GM23338 (cell line): ENCODE measurements at regions not wholly inside any gene's neighbourhood (a gene's known extent, or its start where the extent isn't known, plus 50 kb on each side); places are given as distances from the start of the nearest gene placed in this dataset.

ENCODE experiments used
- POLR2AphosphoS5 ChIP-seq: IDR thresholded peaks from 2 replicates; pipeline ENCODE4 v1.6.1; 2016; ENCODE audit warnings: antibody characterized with exemption, low read depth
- TF ChIP-seq, protein P1 (sequence below), 2 experiments: fragments of 200-600 bp in 1 of 2; sonication (generic) in 1 of 2; conservative IDR thresholded peaks; 2 replicates each; pipeline versions ENCODE4 v1.5.1 to v1.6.1; 2016 to 2017; ENCODE audit warnings: antibody characterized with exemption in 2 of 2, low read depth in 2 of 2, mild to moderate bottlenecking in 2 of 2, moderate library complexity in 1 of 2

DNA sequence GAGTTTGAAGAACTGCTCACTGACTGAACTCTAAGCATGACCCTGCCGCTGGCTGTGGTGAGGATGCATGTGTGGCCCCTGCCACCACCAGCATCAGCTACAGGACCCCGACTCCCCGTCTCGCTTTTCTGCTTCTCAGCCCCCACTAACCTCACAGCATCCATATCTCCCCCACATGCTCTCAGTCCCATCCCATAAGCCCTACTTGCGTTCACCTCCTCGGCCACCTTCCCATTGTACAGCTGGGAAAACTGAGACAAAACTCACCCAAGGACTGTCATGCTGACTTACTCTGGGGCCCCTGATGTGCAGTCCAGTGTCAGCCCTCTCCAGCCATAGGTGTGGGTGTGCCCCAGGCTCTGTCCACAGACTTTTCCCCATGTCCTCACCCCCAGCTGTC is 104.2 kb upstream of the SH3BP4 start:
- TF ChIP-seq, protein P1, sequence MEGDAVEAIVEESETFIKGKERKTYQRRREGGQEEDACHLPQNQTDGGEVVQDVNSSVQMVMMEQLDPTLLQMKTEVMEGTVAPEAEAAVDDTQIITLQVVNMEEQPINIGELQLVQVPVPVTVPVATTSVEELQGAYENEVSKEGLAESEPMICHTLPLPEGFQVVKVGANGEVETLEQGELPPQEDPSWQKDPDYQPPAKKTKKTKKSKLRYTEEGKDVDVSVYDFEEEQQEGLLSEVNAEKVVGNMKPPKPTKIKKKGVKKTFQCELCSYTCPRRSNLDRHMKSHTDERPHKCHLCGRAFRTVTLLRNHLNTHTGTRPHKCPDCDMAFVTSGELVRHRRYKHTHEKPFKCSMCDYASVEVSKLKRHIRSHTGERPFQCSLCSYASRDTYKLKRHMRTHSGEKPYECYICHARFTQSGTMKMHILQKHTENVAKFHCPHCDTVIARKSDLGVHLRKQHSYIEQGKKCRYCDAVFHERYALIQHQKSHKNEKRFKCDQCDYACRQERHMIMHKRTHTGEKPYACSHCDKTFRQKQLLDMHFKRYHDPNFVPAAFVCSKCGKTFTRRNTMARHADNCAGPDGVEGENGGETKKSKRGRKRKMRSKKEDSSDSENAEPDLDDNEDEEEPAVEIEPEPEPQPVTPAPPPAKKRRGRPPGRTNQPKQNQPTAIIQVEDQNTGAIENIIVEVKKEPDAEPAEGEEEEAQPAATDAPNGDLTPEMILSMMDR (conservative IDR thresholded peaks at IDR 0.05; ENCODE audit: low read depth in 2 of 2) = no peak
- no peak for TF ChIP-seq POLR2AphosphoS5
